ENCODE measurements at regions not wholly inside any gene's neighbourhood (a gene's known extent, or its start where the extent isn't known, plus 50 kb on each side); places are given as distances from the start of the nearest gene placed in this dataset.

DNA sequence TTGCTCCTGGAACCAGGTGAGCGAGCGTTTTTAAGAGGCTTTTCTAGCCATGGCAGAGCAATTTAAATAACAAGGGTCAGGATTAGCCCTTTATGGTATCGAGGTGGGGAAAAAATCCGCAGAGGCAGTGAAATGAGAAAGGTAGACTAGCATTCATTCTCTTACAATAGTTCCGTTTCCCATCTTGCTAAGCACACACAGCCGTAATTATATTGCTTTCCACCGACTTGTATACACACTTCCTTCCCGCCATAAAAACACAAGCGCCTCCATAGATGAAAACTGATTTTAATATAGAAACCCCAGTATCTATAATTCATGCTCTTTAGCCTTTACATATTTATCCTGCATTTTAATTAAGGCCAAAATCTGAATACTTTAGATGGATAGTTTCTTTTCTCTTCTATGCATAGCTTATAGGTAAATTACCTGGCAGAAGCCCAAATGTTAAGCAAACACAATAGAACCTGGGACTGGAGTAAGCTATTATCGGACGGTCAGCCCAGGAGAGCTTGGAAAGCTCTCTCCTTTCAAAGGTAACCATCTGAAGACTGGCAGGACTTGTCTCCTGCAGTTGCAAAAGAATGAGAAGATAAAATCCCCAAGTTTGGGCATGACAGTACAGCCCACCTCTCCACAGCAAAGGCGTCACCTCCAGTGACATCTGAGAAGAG, 90.9 kb upstream of the MC3R start:
- FAIRE-seq, result no peak
- DNase-seq (ENCODE audit: insufficient read length, low spot score), result no peak
- TF ChIP-seq, protein P1, sequence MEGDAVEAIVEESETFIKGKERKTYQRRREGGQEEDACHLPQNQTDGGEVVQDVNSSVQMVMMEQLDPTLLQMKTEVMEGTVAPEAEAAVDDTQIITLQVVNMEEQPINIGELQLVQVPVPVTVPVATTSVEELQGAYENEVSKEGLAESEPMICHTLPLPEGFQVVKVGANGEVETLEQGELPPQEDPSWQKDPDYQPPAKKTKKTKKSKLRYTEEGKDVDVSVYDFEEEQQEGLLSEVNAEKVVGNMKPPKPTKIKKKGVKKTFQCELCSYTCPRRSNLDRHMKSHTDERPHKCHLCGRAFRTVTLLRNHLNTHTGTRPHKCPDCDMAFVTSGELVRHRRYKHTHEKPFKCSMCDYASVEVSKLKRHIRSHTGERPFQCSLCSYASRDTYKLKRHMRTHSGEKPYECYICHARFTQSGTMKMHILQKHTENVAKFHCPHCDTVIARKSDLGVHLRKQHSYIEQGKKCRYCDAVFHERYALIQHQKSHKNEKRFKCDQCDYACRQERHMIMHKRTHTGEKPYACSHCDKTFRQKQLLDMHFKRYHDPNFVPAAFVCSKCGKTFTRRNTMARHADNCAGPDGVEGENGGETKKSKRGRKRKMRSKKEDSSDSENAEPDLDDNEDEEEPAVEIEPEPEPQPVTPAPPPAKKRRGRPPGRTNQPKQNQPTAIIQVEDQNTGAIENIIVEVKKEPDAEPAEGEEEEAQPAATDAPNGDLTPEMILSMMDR (IDR thresholded peaks at IDR 0.05; ENCODE audit: insufficient read depth, missing control alignments), result no peak

DNA sequence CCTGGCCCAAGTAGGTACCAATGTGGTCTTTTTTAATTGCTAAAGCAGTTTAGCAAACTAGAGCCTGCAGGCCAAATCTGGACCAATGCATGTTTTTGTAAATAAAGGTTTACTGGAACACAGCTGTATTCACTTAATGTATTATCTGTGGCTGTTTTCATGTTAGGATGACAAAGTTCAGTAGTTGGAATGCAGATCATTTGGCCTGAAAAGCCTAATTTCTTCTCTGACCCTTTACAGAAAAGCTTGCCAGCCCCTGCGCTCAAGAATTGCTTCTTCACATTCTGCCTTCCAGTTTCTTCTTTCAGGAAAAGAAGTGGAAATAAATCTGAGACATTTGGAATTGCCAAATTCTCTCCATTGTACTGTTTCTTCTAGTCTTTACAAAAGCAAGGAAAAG, 90.0 kb upstream of the MC3R start:
- no peak for DNase-seq (ENCODE audit: insufficient read length, low spot score)
- no peak for FAIRE-seq
- TF ChIP-seq, protein P1 (IDR thresholded peaks at IDR 0.05; ENCODE audit: insufficient read depth, missing control alignments), result no peak

DNA sequence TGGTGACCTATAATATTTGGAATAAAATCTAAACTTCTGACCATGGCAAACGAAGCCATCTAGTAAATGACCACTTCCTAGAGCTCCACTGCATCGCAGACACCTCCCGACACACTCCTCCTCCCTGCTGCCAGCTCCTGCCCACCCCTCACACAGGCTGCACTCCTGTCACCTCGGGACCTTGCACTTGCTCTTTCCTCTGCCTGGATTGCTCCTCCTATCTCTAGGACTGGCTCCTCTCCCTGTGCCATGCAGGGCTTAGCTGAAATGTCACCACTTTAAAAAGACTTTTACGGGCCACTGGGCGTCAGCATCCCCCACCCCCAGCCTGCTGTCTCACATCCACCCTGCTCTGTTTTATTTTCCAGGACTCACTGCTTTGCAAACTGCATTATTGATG, 87.6 kb upstream of the MC3R start:
- no peak for DNase-seq (ENCODE audit: insufficient read length, low spot score)
- TF ChIP-seq, protein P1 (IDR thresholded peaks at IDR 0.05; ENCODE audit: insufficient read depth, missing control alignments), result no peak
- no peak for FAIRE-seq

DNA sequence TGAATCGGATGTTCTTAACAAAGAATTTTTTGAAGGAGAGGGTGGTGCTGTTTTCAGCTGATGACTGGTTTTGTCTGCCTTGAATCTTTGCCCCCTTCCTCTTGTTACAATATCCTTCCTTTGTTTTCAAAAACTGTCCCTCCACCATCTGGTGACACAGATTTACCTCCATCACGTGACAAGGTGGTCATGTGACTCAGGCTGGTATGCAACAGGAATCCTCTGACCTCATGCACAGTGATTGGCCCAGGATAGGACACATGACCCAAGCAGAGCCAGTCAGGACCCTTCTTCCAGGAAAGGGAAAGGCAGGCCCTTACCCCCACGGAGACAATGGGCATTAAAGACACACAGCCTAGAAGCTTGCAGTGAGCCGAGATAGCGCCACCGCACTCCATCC, 84.7 kb upstream of the MC3R start:
- DNase-seq (ENCODE audit: insufficient read length, low spot score) (no peak), FAIRE-seq (no peak)
- TF ChIP-seq, protein P1 (IDR thresholded peaks at IDR 0.05; ENCODE audit: insufficient read depth, missing control alignments), result no peak

DNA sequence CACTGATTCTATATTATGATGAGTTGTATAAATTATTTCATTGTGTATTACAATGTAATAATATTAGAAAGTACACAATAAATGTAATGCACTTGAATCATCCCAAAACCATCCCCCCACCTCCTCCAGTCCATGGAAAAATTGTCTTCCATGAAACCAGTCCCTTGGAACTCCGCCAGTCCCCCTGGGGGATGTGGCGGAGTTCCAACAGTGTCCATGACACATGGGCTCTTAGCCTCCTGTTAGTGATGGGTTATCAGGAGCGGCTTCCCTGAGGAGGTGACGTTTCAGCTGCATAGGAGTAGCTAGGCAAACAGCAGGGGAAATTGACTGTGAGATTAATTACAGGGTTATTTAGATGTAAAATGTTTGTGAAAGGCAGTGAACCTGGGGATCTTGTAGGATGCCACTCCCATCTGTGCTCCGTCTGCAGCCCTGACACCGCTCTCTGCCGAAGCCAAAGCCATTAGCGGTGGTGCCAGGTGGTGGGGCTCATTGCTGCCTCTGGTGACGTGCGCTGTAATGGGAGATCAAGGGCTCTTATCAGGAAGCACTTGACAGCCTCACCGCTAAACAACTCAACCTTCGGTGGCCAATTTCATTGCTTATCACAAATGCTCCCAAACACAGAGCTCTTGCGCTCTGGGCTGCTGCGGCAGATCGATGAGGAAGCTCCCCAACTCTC, 81.6 kb upstream of the MC3R start:
- no peak for FAIRE-seq
- TF ChIP-seq, protein P1 (IDR thresholded peaks at IDR 0.05; ENCODE audit: insufficient read depth, missing control alignments), result no peak
- DNase-seq (ENCODE audit: insufficient read length, low spot score), result no peak

DNA sequence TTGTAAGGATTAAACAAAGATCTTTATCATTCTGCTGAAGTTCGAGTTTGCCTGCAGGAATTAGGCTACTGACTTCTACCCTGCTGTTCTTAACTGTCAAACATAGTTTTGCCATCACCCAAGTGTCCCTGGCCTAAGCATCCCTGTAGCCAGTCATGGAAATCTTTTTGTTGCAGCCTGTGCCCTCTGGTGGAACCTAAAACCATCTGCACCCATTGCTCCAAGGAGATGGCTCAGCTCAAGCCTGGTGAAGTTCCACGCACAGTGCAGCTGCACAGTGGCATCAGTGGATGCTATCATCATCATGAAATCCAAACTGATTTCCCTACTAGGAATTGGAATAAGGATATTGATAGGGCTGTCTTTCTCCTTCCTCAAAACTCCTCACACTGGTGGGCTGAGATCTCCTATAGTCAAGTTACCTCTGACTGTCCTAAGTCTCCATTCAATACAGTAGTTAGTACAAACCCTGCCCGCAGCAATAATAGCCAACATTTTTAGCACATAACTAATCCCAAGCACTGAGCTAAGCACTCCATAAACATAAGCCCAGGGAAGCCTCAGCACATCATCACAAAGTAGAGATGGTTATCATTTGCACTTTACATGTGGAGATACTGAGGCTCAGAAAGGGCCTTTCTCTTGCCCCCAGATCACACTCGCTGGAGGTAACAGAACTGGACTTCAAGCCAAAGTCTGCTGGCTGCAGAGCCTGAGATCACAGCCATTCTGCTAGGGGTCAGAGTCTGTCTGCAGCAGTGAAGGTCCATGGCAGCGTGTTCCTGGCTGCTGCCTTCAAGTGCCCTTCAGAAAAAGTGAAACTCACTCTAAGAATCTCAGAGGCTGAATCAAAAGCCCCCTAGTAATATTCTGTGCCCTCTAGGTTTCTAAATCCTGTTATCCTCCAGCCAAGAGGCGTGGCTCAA, 77.2 kb upstream of the MC3R start:
- TF ChIP-seq, protein P1 (IDR thresholded peaks at IDR 0.05; ENCODE audit: insufficient read depth, missing control alignments), result no peak
- no peak for FAIRE-seq
- DNase-seq (ENCODE audit: insufficient read length, low spot score), result no peak
